ENCODE measurements at regions not wholly inside any gene's neighbourhood (a gene's known extent, or its start where the extent isn't known, plus 50 kb on each side); places are given as distances from the start of the nearest gene placed in this dataset.

DNA sequence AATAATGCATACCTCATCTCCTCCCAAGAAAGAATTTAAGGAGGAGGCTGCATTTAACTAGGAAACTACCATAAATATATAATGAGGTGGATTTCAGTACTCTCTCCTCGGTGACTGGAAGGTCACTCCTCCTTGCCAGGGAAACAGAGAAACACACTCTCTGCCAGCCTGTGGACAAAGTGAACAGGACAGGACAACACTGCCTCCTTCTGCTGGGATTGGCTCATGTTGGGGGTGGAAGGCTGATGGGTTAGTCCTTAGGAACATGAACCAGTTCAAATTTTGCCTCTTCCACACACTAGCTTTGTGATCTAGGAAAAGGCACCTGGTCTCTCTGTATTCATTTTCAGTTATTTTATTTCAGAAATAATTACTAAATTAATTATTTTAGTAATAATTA, 50.6 kb upstream of the STEAP4 start:
- peak in 1 of 56 donors; percentile 0 for DNase-seq

All from nucleus accumbens (tissue), 56 donors.